SK-N-DZ (cell line): ENCODE measurements at regions not wholly inside any gene's neighbourhood (a gene's known extent, or its start where the extent isn't known, plus 50 kb on each side); places are given as distances from the start of the nearest gene placed in this dataset.
"Not testable (repeated sequence)": the region's sequence is repeated elsewhere in the genome, so short reads cannot be mapped to it uniquely, and the experiment has no call there.

ENCODE experiments used
- DNase-seq: peaks from one replicate; pipeline ENCODE4 v3.0.0-alpha.2; 2015; ENCODE audit warnings: low spot score

DNA sequence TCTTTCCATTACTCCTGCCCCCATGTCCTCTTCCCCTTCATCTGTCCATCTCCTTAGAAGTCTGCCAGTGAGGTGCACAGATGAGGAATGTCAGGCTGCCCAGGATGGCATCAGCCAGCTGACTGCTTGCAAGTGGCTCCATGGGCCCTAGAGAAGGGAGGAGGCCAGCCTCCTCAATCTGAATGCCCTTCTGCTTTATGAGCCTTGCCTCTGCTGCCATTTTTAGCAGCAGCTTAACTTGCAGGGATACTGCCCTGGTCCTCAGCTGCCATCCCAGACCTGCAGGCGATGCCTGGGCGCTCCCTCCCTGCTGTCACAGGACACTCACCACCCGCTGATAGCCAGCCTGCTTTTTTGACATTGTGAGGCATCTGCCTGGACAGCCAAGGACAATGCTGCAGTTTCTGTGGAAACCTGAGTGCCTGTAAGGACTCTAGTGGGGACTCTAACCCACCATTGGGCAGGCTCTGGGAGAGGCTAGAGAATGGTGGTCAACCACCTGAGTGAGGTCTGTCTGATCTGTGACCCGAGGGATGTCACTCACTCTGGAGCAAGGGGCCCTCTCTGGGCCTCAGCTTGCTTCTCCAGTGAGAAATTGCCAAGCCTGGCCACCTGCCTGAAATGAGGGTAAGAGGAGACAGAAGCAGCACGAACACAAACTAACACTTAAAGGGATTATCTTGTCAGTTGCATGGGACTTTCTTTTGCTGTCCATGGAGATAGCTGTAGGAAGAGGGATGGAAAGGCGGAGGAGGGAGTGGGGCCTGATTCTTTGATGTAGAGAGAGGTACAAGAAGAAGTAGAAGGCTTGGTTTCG is 185.0 kb downstream of the MIS18A start:
- DNase-seq, result no peak

DNA sequence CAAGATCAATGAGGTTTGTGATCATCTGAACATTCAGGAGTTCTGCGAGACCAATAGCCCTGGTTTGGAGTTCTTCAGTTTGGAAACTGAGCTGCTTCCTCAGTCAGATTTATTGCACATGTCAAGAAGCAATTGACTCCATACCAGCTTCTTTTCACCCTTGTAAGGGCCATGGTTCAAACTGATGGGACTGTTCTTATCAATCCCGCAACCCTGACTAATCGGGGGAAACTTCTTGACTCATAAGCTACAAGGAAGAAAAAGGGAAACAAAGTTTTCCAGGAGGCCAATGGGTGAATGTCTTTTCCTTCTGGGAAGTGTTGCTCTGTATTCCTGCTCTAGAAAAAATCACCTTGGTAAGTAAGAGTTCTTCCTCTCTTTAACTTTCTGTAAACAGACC is 187.9 kb downstream of the MIS18A start:
- no peak for DNase-seq

- no peak for DNase-seq
Observed at GRCh38 chr21:32089766-32090165, 189.1 kb downstream of the MIS18A start.

DNA sequence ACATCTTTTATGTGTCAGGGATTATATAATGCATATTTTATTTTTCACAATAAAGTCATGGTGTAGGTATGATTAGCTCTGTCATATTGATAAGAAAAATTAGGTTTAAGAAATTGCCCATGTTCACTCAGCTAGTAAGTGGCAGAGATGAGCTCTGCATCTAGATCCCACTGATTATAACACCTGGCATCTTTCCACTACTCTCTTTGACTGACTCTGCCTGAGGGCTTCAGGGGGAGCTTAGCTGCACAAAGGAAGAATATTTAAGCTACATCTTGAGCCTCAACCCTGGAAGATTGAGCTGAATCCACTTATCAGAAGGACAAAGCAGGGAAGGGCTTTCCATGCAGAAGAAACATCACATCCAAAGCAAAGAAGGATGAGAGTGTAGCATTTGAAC is 190.4 kb downstream of the MIS18A start:
- no peak for DNase-seq

GRCh38 chr21:32087447-32087846 is 191.4 kb downstream of the MIS18A start:
- no peak for DNase-seq

DNA sequence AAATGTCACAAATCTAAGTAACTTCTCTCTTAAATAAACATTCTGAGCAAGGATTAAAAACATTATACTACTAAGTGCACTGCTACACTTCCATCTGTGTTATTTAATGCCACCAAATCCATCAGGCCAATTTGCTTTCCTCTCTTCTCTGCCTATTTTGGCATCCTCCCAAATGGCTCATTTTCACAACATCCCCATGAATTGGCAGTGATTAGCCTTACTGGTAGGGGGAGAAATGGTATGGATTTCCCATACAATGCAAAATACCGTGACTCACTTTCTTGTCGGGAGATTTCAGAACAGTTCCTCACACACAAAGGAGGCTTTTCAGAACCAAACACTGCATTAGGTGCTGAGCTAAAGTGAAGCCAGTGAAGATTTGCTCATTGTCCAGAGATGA is 195.7 kb downstream of the MIS18A start:
- no peak for DNase-seq

GRCh38 chr21:32082466-32082865 is 196.4 kb downstream of the MIS18A start:
- no peak for DNase-seq

DNA sequence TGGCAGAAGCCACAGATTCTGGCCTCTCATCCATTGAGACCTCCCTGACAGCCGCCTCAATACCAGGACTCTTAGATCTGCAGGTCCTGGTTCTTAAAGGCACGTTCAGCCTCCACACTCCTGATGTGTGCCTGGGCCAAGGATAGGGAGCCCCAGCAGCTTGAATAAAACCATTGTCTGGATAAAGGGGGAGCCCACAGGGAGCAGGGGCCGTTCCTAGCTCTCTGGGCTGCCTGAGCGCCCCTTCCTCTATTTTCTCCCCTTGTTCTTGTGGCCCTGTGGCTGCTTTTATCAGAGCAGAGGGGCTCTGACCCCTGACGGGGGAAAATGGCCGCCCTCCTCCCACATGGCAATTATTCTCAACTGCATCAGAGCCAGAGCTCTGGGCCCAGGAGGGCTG is 200.8 kb downstream of the HUNK start:
- DNase-seq, result no peak

GRCh38 chr21:32073190-32073589 is 200.4 kb downstream of the HUNK start:
- no peak for DNase-seq

DNA sequence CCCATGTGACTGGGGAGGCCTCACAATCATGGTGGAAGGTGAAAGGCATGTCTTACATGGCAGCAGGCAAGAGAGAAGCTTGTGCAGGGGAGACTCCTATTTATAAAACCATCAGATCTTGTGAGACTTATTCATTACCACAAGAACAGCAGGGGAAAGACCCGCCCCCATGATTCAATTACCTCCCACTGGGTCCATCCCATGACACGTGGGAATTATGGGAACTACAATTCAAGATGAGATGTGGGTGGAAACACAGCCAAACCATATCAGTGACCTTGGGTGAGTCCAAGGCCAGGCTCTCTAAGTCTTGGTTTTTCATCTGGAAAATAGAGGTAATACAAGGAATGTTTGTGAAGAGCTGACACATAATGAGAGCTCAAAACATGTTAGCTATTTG is 198.8 kb downstream of the HUNK start:
- DNase-seq, result not testable (repeated sequence)

DNA sequence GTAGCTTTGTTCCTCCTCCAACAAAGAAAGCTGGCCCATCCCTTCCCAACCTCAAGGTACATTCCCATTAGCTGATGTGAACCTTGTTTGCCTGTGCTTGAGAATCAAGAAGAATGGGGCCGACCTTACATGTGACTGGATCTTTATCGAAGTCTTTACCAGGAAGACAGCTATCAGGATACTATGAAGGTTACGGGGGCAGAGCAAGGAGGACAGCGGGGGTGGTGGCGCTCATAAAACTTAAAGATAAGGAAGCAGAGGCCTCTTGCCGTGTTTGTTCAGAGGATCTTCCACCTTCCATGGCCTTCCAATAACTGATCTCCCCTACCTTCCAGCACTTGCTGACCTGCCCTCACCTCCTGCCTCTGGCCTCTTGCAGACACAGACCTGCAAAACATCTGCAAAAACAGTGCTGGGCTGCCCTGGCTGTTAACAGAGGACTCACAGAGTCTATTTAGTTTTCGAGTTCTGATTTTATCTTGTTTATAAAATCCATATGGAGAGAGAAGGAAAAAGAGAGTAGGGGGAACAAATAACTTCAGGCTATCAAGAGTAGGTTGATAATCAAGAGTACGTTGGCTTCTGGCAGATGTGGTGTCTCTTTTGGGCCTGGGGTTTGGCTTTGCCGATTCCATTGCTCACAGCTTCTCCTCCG is 198.0 kb downstream of the HUNK start:
- peak; percentile 56 for DNase-seq

GRCh38 chr21:32070126-32070525 is 197.3 kb downstream of the HUNK start:
- no peak for DNase-seq

- DNase-seq, result no peak
Observed at GRCh38 chr21:32065654-32066053, 192.8 kb downstream of the HUNK start.

DNA sequence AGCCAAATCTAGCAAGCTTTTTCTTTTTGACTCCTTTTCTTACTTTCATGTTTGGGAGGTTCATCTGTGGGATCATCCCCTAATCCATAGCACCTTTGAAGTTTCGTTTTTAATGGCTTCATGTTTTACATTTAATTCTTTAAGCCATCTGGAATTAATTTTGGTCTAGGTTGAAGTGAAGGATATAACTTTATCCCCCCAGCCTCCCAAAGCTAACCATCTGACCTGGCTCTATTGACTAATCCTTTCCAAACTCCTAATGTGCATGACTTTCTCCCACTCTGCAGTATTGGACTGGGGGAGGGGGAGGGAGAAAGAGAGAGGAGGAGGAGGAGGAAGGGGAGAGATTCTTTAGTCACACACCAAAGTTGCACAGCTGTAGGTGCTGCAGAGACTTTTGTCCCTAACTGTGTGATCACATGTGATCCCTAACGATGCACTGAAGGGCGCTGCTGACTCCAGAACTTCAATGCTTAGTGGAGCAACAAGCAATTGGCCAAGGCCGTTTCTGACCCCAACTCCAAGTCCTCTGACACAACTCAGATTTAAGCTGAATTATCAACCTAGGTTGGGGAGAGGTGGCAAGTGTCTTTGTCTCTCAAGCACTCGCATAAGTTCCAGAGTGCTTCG is 191.6 kb downstream of the HUNK start:
- no peak for DNase-seq

DNA sequence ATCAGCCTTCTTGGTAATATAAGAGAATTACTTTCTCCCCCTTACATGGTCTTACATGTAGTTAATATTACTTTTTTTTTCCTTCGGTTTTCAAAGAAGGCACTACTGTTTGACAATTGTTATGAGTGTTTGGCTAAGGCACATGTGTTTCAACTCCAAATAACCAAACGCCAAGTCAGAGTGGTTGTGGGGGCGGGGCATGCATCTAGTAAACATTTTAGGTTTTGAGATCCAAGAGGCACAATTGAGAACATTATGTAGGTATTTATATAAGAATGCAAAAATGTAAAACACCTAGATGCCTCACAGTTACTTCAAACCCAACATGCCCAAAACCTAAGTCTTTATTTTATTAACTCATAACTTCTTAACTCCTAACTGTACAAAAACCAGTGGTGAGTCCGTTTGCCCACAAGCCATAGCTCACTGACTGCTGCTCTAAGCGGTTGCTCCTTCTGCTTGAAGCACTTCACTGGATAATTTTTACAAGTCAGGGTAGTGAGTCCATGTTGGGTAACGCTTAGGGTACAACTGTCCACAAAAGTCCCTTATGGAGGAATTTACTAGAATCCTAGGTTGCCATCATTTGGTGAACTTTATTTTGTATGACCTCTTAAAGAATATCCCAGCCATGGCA is 189.9 kb downstream of the HUNK start:
- no peak for DNase-seq

GRCh38 chr21:32061729-32062128 is 188.9 kb downstream of the HUNK start:
- DNase-seq, result no peak

- no peak for DNase-seq
Observed at GRCh38 chr21:32056791-32057190, 184.0 kb downstream of the HUNK start.

DNA sequence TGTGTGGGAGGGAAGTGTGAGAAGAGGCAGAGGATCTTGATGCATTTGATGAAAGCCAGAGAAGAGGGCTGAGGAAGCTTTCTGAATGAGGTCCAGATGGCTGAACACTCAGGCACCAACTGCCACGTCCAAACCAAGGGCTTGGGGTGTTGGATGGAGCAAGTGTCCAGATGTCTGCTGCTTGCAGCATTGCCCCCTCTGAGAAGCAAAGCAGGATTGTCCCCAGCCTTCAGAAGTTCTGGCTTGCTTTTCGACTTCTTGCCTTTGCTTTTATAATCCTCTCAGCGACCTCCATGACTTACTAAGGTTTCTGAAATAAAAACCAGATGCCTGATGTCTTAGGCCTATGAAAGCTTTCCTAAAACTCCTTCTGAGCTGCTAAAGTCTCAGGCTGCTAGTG is 182.5 kb downstream of the HUNK start:
- DNase-seq, result no peak
